SH-SY5Y (cell line): ENCODE measurements at regions not wholly inside any gene's neighbourhood (a gene's known extent, or its start where the extent isn't known, plus 50 kb on each side); places are given as distances from the start of the nearest gene placed in this dataset.

Experiments
- GATA2 ChIP-seq: IDR thresholded peaks from 2 replicates; pipeline ENCODE4 v1.6.1; 2011; ENCODE audit warnings: mild to moderate bottlenecking, low read depth, low read length
- GATA3 ChIP-seq: IDR thresholded peaks from 2 replicates; pipeline ENCODE4 v1.6.1; 2011; ENCODE audit warnings: low read depth, mild to moderate bottlenecking, low read length, moderate library complexity

- TF ChIP-seq GATA2 (no peak), GATA3 (no peak)
Observed at GRCh38 chr16:86393907-86394626, 116.3 kb upstream of the FOXF1 start.
